SK-N-SH treated with all-trans-retinoic acid at 6 μM for 48 hours (cell line): ENCODE measurements at regions not wholly inside any gene's neighbourhood (a gene's known extent, or its start where the extent isn't known, plus 50 kb on each side); places are given as distances from the start of the nearest gene placed in this dataset.

Experiments
- ARNTL ChIP-seq: fragments of 450-650 bp; formaldehyde crosslinking; IDR thresholded peaks from 2 replicates; pipeline ENCODE4 v1.5.0; 2020; ENCODE audit warnings: low read depth, mild to moderate bottlenecking, moderate library complexity, borderline replicate concordance
- BACH2 ChIP-seq: fragments of 250-450 bp; sonication (Bioruptor Pico); IDR thresholded peaks from 2 replicates; pipeline ENCODE4 v1.9.0; 2021; ENCODE audit warnings: mild to moderate bottlenecking, borderline replicate concordance
- ESRRG ChIP-seq: fragments of 250-450 bp; sonication (Bioruptor Pico); IDR thresholded peaks from 2 replicates; pipeline ENCODE4 v1.6.1; 2021; ENCODE audit warnings: mild to moderate bottlenecking
- ISL1 ChIP-seq: fragments of 250-450 bp; sonication (Bioruptor Pico); IDR thresholded peaks from 2 replicates; pipeline ENCODE4 v2.1.2; 2022; ENCODE audit warnings: mild to moderate bottlenecking, moderate library complexity
- SNAI2 ChIP-seq: fragments of 250-450 bp; sonication (Bioruptor Pico); IDR thresholded peaks from 2 replicates; pipeline ENCODE4 v1.5.0; 2020; ENCODE audit warnings: mild to moderate bottlenecking, moderate library complexity
- ZC3H10 ChIP-seq: fragments of 250-450 bp; sonication (Bioruptor Pico); IDR thresholded peaks from 2 replicates; pipeline ENCODE4 v1.5.1; 2021; ENCODE audit warnings: mild to moderate bottlenecking, moderate library complexity
- TF ChIP-seq, protein P1 (sequence below): fragments of 250-450 bp; sonication (Bioruptor Pico); IDR thresholded peaks from 2 replicates; pipeline ENCODE4 v1.5.0; 2020; ENCODE audit warnings: mild to moderate bottlenecking, moderate library complexity
- TF ChIP-seq, protein P2 (sequence below): fragments of 250-450 bp; sonication (Bioruptor Pico); IDR thresholded peaks from 2 replicates; pipeline ENCODE4 v1.5.1; 2020; ENCODE audit warnings: low read depth, mild to moderate bottlenecking, moderate library complexity

GRCh38 chr10:62666275-62666674 is 138.2 kb upstream of the ADO start:
- no peak for TF ChIP-seq ESRRG
- TF ChIP-seq, protein P1, sequence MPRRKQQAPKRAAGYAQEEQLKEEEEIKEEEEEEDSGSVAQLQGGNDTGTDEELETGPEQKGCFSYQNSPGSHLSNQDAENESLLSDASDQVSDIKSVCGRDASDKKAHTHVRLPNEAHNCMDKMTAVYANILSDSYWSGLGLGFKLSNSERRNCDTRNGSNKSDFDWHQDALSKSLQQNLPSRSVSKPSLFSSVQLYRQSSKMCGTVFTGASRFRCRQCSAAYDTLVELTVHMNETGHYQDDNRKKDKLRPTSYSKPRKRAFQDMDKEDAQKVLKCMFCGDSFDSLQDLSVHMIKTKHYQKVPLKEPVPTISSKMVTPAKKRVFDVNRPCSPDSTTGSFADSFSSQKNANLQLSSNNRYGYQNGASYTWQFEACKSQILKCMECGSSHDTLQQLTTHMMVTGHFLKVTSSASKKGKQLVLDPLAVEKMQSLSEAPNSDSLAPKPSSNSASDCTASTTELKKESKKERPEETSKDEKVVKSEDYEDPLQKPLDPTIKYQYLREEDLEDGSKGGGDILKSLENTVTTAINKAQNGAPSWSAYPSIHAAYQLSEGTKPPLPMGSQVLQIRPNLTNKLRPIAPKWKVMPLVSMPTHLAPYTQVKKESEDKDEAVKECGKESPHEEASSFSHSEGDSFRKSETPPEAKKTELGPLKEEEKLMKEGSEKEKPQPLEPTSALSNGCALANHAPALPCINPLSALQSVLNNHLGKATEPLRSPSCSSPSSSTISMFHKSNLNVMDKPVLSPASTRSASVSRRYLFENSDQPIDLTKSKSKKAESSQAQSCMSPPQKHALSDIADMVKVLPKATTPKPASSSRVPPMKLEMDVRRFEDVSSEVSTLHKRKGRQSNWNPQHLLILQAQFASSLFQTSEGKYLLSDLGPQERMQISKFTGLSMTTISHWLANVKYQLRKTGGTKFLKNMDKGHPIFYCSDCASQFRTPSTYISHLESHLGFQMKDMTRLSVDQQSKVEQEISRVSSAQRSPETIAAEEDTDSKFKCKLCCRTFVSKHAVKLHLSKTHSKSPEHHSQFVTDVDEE (CRISPR knock-in tag): no peak
- no peak for TF ChIP-seq BACH2
- TF ChIP-seq ZC3H10 (CRISPR knock-in tag): no peak
- TF ChIP-seq, protein P2, sequence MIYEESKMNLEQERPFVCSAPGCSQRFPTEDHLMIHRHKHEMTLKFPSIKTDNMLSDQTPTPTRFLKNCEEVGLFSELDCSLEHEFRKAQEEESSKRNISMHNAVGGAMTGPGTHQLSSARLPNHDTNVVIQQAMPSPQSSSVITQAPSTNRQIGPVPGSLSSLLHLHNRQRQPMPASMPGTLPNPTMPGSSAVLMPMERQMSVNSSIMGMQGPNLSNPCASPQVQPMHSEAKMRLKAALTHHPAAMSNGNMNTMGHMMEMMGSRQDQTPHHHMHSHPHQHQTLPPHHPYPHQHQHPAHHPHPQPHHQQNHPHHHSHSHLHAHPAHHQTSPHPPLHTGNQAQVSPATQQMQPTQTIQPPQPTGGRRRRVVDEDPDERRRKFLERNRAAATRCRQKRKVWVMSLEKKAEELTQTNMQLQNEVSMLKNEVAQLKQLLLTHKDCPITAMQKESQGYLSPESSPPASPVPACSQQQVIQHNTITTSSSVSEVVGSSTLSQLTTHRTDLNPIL (CRISPR knock-in tag): no peak
- TF ChIP-seq ARNTL (CRISPR knock-in tag): no peak
- TF ChIP-seq ISL1 (CRISPR knock-in tag): no peak
- TF ChIP-seq SNAI2 (CRISPR knock-in tag): no peak
